ENCODE measurements at regions not wholly inside any gene's neighbourhood (a gene's known extent, or its start where the extent isn't known, plus 50 kb on each side); places are given as distances from the start of the nearest gene placed in this dataset.

DNA sequence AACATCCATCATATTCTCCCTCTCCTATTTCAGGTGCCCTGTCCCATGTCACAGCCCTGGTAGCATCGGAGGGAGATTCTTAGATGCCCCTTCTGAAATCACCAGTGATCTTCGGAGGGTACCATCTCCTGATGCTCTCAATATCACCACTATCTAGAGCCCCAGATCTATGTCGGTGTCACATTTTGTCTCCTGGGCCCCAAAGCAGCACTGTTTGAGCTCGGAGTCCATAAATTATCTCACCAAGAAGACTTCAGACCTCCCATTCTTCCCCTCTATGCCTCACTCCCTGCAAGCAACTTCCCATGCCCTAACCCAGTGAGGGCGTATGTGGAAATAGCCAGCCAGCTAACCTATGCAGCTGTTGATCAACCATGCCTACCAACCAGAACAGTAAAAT, 51.5 kb upstream of the NLK start:
- Histone ChIP-seq H3K4me3 (no peak overlapping the region), H3K36me3 (no peaks in the 10 kb centered on the region), H3K27me3 (no peaks in the 10 kb centered on the region), H4K20me1 (no peaks in the 10 kb centered on the region), H3K4me2 (no peak overlapping the region), H3K27ac (no peak overlapping the region), H3K9ac (no peak overlapping the region), H3K9me3 (no peaks in the 10 kb centered on the region), H3K4me1 (no peaks in the 10 kb centered on the region)
- no peak for TF ChIP-seq Cebpa-rat (IDR thresholded peaks at IDR 0.05)

DNA sequence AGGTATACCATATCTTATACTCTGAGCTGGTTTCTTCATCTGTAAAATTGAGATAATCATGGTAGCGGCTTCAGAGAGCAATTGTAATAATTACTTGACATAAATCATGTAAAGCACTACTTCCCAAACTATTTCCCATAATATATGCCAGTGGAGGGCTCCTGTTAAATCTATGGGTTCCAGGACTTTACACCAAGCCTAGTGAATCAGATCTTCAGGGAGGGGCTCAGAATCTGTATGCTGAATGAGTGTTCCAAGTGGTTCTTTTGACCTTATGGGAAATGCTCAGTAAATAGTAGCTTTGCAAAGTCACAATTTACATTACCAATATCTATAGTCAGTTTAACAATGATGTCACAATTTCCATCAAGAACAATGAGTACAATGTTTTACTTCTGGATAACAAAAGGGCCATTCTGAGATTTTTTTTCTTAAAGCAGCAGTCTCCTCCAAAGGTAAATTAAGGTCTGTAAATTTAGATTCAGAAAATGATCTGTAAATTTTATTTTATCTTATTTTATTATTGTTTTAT, 50.9 kb upstream of the NLK start:
- Histone ChIP-seq H3K9me3 (no peaks in the 10 kb centered on the region), H3K36me3 (no peaks in the 10 kb centered on the region), H3K9ac (no peak overlapping the region), H3K27ac (no peak overlapping the region), H3K4me1 (no peaks in the 10 kb centered on the region), H3K27me3 (no peaks in the 10 kb centered on the region), H3K4me3 (no peak overlapping the region), H3K4me2 (no peak overlapping the region), H4K20me1 (no peaks in the 10 kb centered on the region)
- TF ChIP-seq Cebpa-rat (IDR thresholded peaks at IDR 0.05), result no peak
